ENCODE measurements at regions not wholly inside any gene's neighbourhood (a gene's known extent, or its start where the extent isn't known, plus 50 kb on each side); places are given as distances from the start of the nearest gene placed in this dataset.

GRCh38 chr1:118773656-118774055 is 214.5 kb downstream of the TBX15 start:
- no peak overlapping the region for H3K4me3 ChIP-seq (ENCODE audit: low read length)
- DNase-seq: no peak
- no peak overlapping the region for H3K27ac ChIP-seq (ENCODE audit: low read length)

GRCh38 chr1:118767971-118768370 is 220.2 kb downstream of the TBX15 start:
- no peaks in the 10 kb centered on the region for H4K20me1 ChIP-seq (ENCODE audit: insufficient read depth, low read depth, low read length)

More at GRCh38 chr1:118773656-118774055, 214.5 kb downstream of the TBX15 start:
- Histone ChIP-seq H3K79me2 (ENCODE audit: low read length) (no peaks in the 10 kb centered on the region), H3K4me1 (ENCODE audit: low read length) (no peaks in the 10 kb centered on the region), H3K9me3 (ENCODE audit: low read length) (no peaks in the 10 kb centered on the region), H3K4me2 (ENCODE audit: low read depth, low read length, poor library complexity, severe bottlenecking) (no peak overlapping the region), H3K9ac (ENCODE audit: low read length) (no peak overlapping the region), H4K20me1 (ENCODE audit: insufficient read depth, low read depth, low read length) (no peaks in the 10 kb centered on the region), H2AFZ (ENCODE audit: low read length) (no peak overlapping the region), H3K36me3 (ENCODE audit: insufficient read depth, low read length) (no peaks in the 10 kb centered on the region), H3K9me2 (replicated peaks; ENCODE audit: insufficient read depth, low read length) (no peaks in the 10 kb centered on the region), H3K27me3 (ENCODE audit: low read length) (no peaks in the 10 kb centered on the region)

GRCh38 chr1:118753976-118754375 is 234.2 kb downstream of the TBX15 start:
- H3K4me1 ChIP-seq (ENCODE audit: low read length): no peaks in the 10 kb centered on the region

More at GRCh38 chr1:118767971-118768370, 220.2 kb downstream of the TBX15 start:
- Histone ChIP-seq H3K27me3 (ENCODE audit: low read length) (no peaks in the 10 kb centered on the region), H3K27ac (ENCODE audit: low read length) (no peak overlapping the region), H3K9me2 (replicated peaks; ENCODE audit: insufficient read depth, low read length) (no peaks in the 10 kb centered on the region), H3K4me2 (ENCODE audit: low read depth, low read length, poor library complexity, severe bottlenecking) (no peak overlapping the region), H3K36me3 (ENCODE audit: insufficient read depth, low read length) (no peaks in the 10 kb centered on the region), H3K9ac (ENCODE audit: low read length) (no peak overlapping the region), H3K79me2 (ENCODE audit: low read length) (no peaks in the 10 kb centered on the region), H3K9me3 (ENCODE audit: low read length) (no peaks in the 10 kb centered on the region), H3K4me1 (ENCODE audit: low read length) (no peaks in the 10 kb centered on the region), H3K4me3 (ENCODE audit: low read length) (no peak overlapping the region), H2AFZ (ENCODE audit: low read length) (no peak overlapping the region)
- DNase-seq: no peak

GRCh38 chr1:118751166-118751565 is 237.0 kb downstream of the TBX15 start:
- Histone ChIP-seq H3K27ac (ENCODE audit: low read length) (no peak overlapping the region), H3K9ac (ENCODE audit: low read length) (no peak overlapping the region), H2AFZ (ENCODE audit: low read length) (no peak overlapping the region), H3K27me3 (ENCODE audit: low read length) (no peaks in the 10 kb centered on the region; the same call in 1 of the 2 replicates), H3K36me3 (ENCODE audit: insufficient read depth, low read length) (no peaks in the 10 kb centered on the region), H3K9me3 (ENCODE audit: low read length) (no peaks in the 10 kb centered on the region), H3K9me2 (replicated peaks; ENCODE audit: insufficient read depth, low read length) (no peaks in the 10 kb centered on the region), H3K79me2 (ENCODE audit: low read length) (no peaks in the 10 kb centered on the region), H3K4me2 (ENCODE audit: low read depth, low read length, poor library complexity, severe bottlenecking) (no peak overlapping the region), H4K20me1 (ENCODE audit: insufficient read depth, low read depth, low read length) (no peaks in the 10 kb centered on the region), H3K4me1 (ENCODE audit: low read length) (no peaks in the 10 kb centered on the region), H3K4me3 (ENCODE audit: low read length) (no peak overlapping the region)
- DNase-seq: no peak

More at GRCh38 chr1:118753976-118754375, 234.2 kb downstream of the TBX15 start:
- H3K9me2 ChIP-seq (replicated peaks; ENCODE audit: insufficient read depth, low read length): no peaks in the 10 kb centered on the region
- no peak overlapping the region for H3K9ac ChIP-seq (ENCODE audit: low read length)
- no peak for DNase-seq
- H3K27me3 ChIP-seq (ENCODE audit: low read length): no peaks in the 10 kb centered on the region; the same call in 1 of the 2 replicates
- no peaks in the 10 kb centered on the region for H3K36me3 ChIP-seq (ENCODE audit: insufficient read depth, low read length)
- H2AFZ ChIP-seq (ENCODE audit: low read length): no peak overlapping the region
- H3K27ac ChIP-seq (ENCODE audit: low read length): no peak overlapping the region
- H3K79me2 ChIP-seq (ENCODE audit: low read length): no peaks in the 10 kb centered on the region
- no peaks in the 10 kb centered on the region for H3K9me3 ChIP-seq (ENCODE audit: low read length)
- H3K4me3 ChIP-seq (ENCODE audit: low read length): no peak overlapping the region
- no peaks in the 10 kb centered on the region for H4K20me1 ChIP-seq (ENCODE audit: insufficient read depth, low read depth, low read length)
- no peak overlapping the region for H3K4me2 ChIP-seq (ENCODE audit: low read depth, low read length, poor library complexity, severe bottlenecking)

- DNase-seq: no peak
- no peak overlapping the region for H3K9ac ChIP-seq (ENCODE audit: low read length)
- H3K4me3 ChIP-seq (ENCODE audit: low read length): no peak overlapping the region
- no peaks in the 10 kb centered on the region for H3K9me3 ChIP-seq (ENCODE audit: low read length)
- H3K27ac ChIP-seq (ENCODE audit: low read length): no peak overlapping the region
- H3K36me3 ChIP-seq (ENCODE audit: insufficient read depth, low read length): no peaks in the 10 kb centered on the region
- no peaks in the 10 kb centered on the region for H3K79me2 ChIP-seq (ENCODE audit: low read length)
- no peaks in the 10 kb centered on the region for H4K20me1 ChIP-seq (ENCODE audit: insufficient read depth, low read depth, low read length)
- H3K4me2 ChIP-seq (ENCODE audit: low read depth, low read length, poor library complexity, severe bottlenecking): no peak overlapping the region
- no peaks in the 10 kb centered on the region for H3K27me3 ChIP-seq (ENCODE audit: low read length)
- no peaks in the 10 kb centered on the region for H3K9me2 ChIP-seq (replicated peaks; ENCODE audit: insufficient read depth, low read length)
- H2AFZ ChIP-seq (ENCODE audit: low read length): no peak overlapping the region
- no peaks in the 10 kb centered on the region for H3K4me1 ChIP-seq (ENCODE audit: low read length)
These were observed 243.7 kb downstream of the TBX15 start for GRCh38 chr1:118744420-118744819.

GRCh38 chr1:118739501-118739900 is 248.6 kb downstream of the TBX15 start:
- no peak overlapping the region for H3K4me3 ChIP-seq (ENCODE audit: low read length)
- H4K20me1 ChIP-seq (ENCODE audit: insufficient read depth, low read depth, low read length): no peaks in the 10 kb centered on the region
- H2AFZ ChIP-seq (ENCODE audit: low read length): no peak overlapping the region
- no peak overlapping the region for H3K9ac ChIP-seq (ENCODE audit: low read length)
- no peak overlapping the region for H3K4me2 ChIP-seq (ENCODE audit: low read depth, low read length, poor library complexity, severe bottlenecking)
- no peaks in the 10 kb centered on the region for H3K4me1 ChIP-seq (ENCODE audit: low read length)
- H3K9me3 ChIP-seq (ENCODE audit: low read length): no peaks in the 10 kb centered on the region
- DNase-seq: no peak
- H3K36me3 ChIP-seq (ENCODE audit: insufficient read depth, low read length): no peaks in the 10 kb centered on the region
- no peaks in the 10 kb centered on the region for H3K9me2 ChIP-seq (replicated peaks; ENCODE audit: insufficient read depth, low read length)
- no peak overlapping the region for H3K27ac ChIP-seq (ENCODE audit: low read length)
- H3K79me2 ChIP-seq (ENCODE audit: low read length): no peaks in the 10 kb centered on the region
- H3K27me3 ChIP-seq (ENCODE audit: low read length): no peaks in the 10 kb centered on the region

- Histone ChIP-seq H4K20me1 (ENCODE audit: insufficient read depth, low read depth, low read length) (no peaks in the 10 kb centered on the region), H3K4me2 (ENCODE audit: low read depth, low read length, poor library complexity, severe bottlenecking) (no peak overlapping the region), H3K36me3 (ENCODE audit: insufficient read depth, low read length) (no peaks in the 10 kb centered on the region), H3K27me3 (ENCODE audit: low read length) (no peaks in the 10 kb centered on the region), H3K79me2 (ENCODE audit: low read length) (no peaks in the 10 kb centered on the region), H3K9me3 (ENCODE audit: low read length) (no peaks in the 10 kb centered on the region), H3K27ac (ENCODE audit: low read length) (no peak overlapping the region), H3K4me3 (ENCODE audit: low read length) (no peak overlapping the region), H2AFZ (ENCODE audit: low read length) (no peak overlapping the region), H3K9ac (ENCODE audit: low read length) (no peak overlapping the region), H3K9me2 (replicated peaks; ENCODE audit: insufficient read depth, low read length) (no peaks in the 10 kb centered on the region), H3K4me1 (ENCODE audit: low read length) (no peaks in the 10 kb centered on the region)
- DNase-seq: no peak
These were observed 251.8 kb downstream of the TBX15 start for GRCh38 chr1:118736322-118736721.

- H3K9me2 ChIP-seq (replicated peaks; ENCODE audit: insufficient read depth, low read length): no peaks in the 10 kb centered on the region
- H3K9ac ChIP-seq (ENCODE audit: low read length): no peak overlapping the region
- DNase-seq: no peak
- no peaks in the 10 kb centered on the region for H3K79me2 ChIP-seq (ENCODE audit: low read length)
- H2AFZ ChIP-seq (ENCODE audit: low read length): no peak overlapping the region
- H4K20me1 ChIP-seq (ENCODE audit: insufficient read depth, low read depth, low read length): no peaks in the 10 kb centered on the region
- no peaks in the 10 kb centered on the region for H3K36me3 ChIP-seq (ENCODE audit: insufficient read depth, low read length)
- H3K9me3 ChIP-seq (ENCODE audit: low read length): no peaks in the 10 kb centered on the region
- H3K27me3 ChIP-seq (ENCODE audit: low read length): no peaks in the 10 kb centered on the region
- no peaks in the 10 kb centered on the region for H3K4me1 ChIP-seq (ENCODE audit: low read length)
- no peak overlapping the region for H3K4me2 ChIP-seq (ENCODE audit: low read depth, low read length, poor library complexity, severe bottlenecking)
- no peak overlapping the region for H3K4me3 ChIP-seq (ENCODE audit: low read length)
- H3K27ac ChIP-seq (ENCODE audit: low read length): no peak overlapping the region
These were observed 270.2 kb downstream of the TBX15 start for GRCh38 chr1:118717893-118718292.

GRCh38 chr1:118716775-118717174 is 271.4 kb downstream of the TBX15 start:
- no peak overlapping the region for H3K27ac ChIP-seq (ENCODE audit: low read length)
- H3K79me2 ChIP-seq (ENCODE audit: low read length): no peaks in the 10 kb centered on the region
- H3K4me2 ChIP-seq (ENCODE audit: low read depth, low read length, poor library complexity, severe bottlenecking): no peak overlapping the region
- H3K4me1 ChIP-seq (ENCODE audit: low read length): no peaks in the 10 kb centered on the region
- H3K9me2 ChIP-seq (replicated peaks; ENCODE audit: insufficient read depth, low read length): no peaks in the 10 kb centered on the region
- H2AFZ ChIP-seq (ENCODE audit: low read length): no peak overlapping the region
- H3K4me3 ChIP-seq (ENCODE audit: low read length): no peak overlapping the region
- DNase-seq: no peak
- H3K27me3 ChIP-seq (ENCODE audit: low read length): no peaks in the 10 kb centered on the region
- H3K36me3 ChIP-seq (ENCODE audit: insufficient read depth, low read length): no peaks in the 10 kb centered on the region
- H3K9me3 ChIP-seq (ENCODE audit: low read length): no peaks in the 10 kb centered on the region
- no peaks in the 10 kb centered on the region for H4K20me1 ChIP-seq (ENCODE audit: insufficient read depth, low read depth, low read length)
- no peak overlapping the region for H3K9ac ChIP-seq (ENCODE audit: low read length)

All from Karpas-422 (cell line).